GM19043 (cell line): ENCODE measurements at regions not wholly inside any gene's neighbourhood (a gene's known extent, or its start where the extent isn't known, plus 50 kb on each side); places are given as distances from the start of the nearest gene placed in this dataset.
"Not testable (repeated sequence)": the region's sequence is repeated elsewhere in the genome, so short reads cannot be mapped to it uniquely, and the experiment has no call there.

Experiments used
- ATAC-seq: cut with Tn5 transposase; IDR thresholded peaks from one replicate; pipeline ENCODE4 v1.9.1; 2021; ENCODE audit warnings: low read depth; ENCODE audit not compliant: unreplicated experiment

GRCh38 chrX:817759-818300 lies 187.2 kb downstream of the SHOX start:
- ATAC-seq, result no peak

- not testable (repeated sequence) for ATAC-seq
Measured at GRCh38 chrX:817147-817546, 186.6 kb downstream of the SHOX start.

- no peak for ATAC-seq
Measured at GRCh38 chrX:816411-816810, 185.8 kb downstream of the SHOX start.

- no peak for ATAC-seq
Measured at GRCh38 chrX:810186-810585, 179.6 kb downstream of the SHOX start.

- no peak for ATAC-seq
Measured at GRCh38 chrX:809081-809480, 178.5 kb downstream of the SHOX start.

GRCh38 chrX:806586-806985 lies 176.0 kb downstream of the SHOX start:
- no peak for ATAC-seq

- ATAC-seq, result no peak
Measured at GRCh38 chrX:805988-806387, 175.4 kb downstream of the SHOX start.

GRCh38 chrX:805103-805670 lies 174.6 kb downstream of the SHOX start:
- ATAC-seq, result no peak

- no peak for ATAC-seq
Measured at GRCh38 chrX:802846-803245, 172.3 kb downstream of the SHOX start.

- no peak for ATAC-seq
Measured at GRCh38 chrX:799808-800207, 169.2 kb downstream of the SHOX start.

- no peak for ATAC-seq
Measured at GRCh38 chrX:794311-794710, 163.7 kb downstream of the SHOX start.

GRCh38 chrX:793216-793770 lies 162.7 kb downstream of the SHOX start:
- no peak for ATAC-seq

- ATAC-seq, result no peak
Measured at GRCh38 chrX:791479-792034, 161.0 kb downstream of the SHOX start.

GRCh38 chrX:790783-791360 lies 160.3 kb downstream of the SHOX start:
- no peak for ATAC-seq

- ATAC-seq, result no peak
Measured at GRCh38 chrX:790041-790506, 159.5 kb downstream of the SHOX start.

GRCh38 chrX:789096-789495 lies 158.5 kb downstream of the SHOX start:
- no peak for ATAC-seq

- no peak for ATAC-seq
Measured at GRCh38 chrX:786441-786881, 155.9 kb downstream of the SHOX start.

- no peak for ATAC-seq
Measured at GRCh38 chrX:784829-785228, 154.2 kb downstream of the SHOX start.

- no peak for ATAC-seq
Measured at GRCh38 chrX:781224-782204, 150.9 kb downstream of the SHOX start.

GRCh38 chrX:776529-777230 lies 146.1 kb downstream of the SHOX start:
- no peak for ATAC-seq
